EL (cell line): ENCODE measurements at regions not wholly inside any gene's neighbourhood (a gene's known extent, or its start where the extent isn't known, plus 50 kb on each side); places are given as distances from the start of the nearest gene placed in this dataset.

Source experiments
- DNase-seq: peaks from one replicate; pipeline ENCODE4 v3.0.0-alpha.2; 2016

DNA sequence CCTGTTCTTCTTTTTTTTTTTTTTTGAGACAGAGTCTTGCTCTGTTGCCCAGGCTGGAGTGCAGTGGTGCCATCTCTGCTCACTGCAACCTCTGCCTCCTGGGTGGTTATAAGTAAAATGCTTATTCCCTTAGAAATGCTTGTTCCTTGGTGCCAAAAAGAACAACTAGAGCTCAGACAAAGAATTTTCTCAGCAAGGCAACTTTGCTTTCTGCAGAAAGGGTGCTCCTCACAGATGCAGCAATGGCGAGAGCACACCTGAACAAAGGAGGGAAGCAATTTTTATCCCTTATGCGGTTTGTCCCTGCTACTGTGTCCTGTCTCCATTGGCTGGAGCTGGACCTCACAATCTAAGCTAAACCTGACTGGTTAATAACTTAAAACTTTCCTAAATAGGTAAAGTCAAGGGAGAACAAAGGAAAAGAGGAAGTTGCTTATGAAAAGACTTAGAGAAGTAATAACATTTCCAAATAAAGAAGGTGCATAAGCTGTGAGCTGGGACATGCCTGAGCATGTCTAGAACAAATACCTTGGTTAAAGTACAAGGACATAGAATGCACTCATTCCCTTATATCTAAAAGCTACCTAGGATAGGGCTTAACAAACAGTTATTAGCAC lies 90.0 kb upstream of the PRR5 start:
- no peak for DNase-seq

DNA sequence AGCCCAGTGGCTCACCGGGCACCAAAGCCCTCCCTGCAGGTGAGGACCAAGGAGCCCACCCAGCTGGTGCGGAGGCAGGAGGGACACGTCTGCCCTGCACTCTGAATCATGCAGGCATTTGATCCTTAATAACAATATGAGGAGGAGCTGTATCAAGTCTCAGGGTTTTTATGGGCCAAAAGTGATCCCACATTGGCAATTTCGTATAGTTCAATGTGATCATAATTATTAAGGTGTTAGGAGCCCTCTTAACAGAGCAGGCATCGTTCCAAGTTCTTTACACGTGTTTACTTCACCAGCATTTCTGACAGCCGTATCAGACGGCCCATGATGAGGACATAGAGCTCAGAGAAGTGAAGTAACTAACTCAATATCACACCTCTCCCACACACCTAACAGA lies 91.9 kb upstream of the PRR5 start:
- no peak for DNase-seq

DNA sequence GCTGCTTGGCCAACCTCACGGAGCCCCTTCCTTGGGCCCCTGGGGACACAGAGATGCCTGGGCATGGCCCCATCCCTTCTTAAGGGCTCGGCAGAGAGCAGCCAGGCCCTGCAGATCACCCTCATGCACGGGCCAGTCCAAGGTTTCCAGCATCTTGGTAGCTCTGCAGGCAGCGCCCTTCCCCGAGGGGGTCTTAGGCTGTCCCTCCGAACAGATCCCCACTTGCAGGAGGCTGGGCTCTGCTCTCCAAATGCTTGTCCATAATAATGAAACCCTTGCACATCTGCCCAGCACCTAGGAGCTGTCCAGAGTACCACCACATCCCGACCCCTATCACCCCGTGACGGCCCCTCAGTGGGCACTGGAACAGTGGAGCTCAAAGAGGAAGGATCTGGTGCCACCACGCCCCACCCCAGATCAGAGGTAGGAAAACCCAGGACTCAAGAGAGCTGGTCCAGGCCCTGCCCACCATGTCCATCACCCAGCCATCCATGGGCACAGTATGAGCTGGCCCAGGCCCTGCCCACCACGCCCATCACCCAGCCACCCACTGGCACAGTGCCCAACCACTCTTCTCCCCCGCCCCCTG lies 92.5 kb upstream of the PRR5 start:
- DNase-seq: no peak

DNA sequence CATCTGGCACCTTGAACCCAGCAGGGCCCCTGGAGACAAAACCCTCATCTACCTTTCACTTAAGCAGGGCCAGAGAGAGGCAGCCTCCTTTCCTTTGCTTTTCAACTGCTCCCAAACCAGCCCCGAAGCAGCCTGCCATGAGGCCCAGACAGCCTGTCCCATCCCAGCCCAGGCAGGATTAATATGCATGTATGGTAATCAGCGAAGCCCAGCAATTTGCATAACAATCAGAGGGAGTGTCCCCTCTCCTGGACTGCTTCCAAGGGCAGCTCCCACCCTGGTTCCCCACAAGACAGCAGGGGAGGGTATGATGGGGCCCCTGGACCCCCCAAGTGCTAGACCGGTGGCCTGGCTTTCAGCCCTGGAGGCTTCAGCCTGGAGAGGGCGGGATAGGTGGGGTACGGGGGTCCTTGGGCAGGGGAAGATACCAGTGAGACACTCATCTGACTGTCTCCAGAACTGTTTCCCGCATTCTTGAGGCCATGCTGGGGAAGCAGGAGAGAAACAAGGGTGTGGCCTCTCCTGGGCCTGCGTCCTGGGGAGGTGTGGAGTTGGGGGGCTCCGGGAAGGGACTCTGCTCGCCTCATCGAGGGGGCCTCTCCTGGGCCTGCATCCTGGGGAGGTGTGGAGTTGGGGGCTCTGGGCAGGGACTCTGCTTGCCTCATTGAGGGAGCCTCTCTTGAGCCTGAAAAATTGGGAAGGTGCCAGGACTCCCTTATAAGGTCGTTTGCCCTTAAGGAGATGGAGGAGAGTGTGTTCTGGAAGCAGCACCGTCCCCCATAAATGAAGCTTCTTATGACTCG lies 93.2 kb upstream of the PRR5 start:
- no peak for DNase-seq

DNA sequence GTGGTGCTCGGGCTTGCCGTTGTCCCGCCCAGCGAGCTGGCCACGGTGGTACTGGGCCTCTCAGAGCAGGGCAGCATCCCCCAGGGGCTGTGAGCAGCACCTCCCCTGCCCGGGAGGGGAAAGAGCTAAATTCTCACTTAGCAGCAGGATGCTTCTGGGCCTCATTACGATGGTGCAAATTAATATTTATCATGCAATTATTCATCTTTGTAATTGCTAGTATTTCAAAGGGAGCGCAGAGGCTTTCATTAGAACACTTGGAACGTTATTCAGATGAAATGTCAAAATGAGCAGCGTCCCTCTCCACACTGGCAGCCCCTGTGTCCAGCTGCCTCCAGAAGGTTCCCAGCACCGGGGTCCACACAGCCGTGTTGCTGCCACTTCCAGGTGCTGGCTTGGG lies 95.9 kb upstream of the PRR5 start:
- no peak for DNase-seq

DNA sequence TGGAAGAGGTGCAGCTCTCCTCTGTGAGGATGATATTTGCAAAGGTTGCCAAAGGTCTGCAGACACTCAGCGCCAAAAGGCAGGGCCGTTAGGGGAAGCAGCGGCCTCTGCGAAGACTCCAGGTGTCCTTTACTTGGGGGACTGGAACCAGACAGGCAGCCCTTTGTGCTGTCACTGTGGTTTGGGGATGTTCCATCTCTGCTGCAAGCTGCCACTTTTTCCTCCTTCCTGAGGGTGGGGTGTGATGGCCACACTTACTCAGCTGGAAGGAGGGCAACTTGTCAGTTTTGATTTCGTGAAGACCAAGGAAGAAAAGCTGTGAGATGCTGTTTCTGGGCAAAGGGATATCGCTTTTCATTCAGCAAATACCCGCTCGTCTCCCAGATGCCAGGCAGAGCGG lies 96.5 kb upstream of the PRR5 start:
- no peak for DNase-seq

DNA sequence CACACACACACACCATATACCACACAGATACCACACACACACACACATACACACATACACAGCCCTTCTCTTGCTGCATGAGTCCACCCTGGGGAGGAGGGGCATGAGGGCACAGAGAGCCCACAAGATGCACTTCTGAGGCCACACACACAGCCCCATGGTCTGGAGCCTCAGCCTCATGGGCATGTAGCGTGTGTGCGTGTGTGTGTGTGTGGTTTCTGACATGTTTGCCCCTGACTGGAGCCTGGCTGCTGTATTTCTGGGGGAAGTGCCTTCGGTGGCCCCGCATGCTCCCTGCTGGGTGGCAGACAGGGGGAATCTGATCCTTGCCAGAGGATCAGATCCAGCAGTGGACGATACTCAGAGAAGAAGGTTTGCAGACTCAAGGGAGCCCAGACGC lies 97.0 kb upstream of the PRR5 start:
- DNase-seq: no peak

DNA sequence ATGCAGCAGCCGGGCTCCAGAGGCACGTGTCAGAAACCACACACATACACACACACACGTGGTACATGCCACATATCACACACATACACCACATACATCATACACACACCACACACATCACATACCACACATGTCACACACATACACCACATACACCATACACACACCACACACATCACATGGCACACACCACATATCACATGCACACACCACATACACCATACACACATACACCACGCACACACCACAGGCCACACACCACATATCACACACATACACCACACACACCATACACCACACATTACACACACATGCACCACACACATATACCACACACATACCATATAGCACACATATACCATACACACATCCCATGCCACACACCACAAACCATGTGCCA lies 97.5 kb upstream of the PRR5 start:
- no peak for DNase-seq

DNA sequence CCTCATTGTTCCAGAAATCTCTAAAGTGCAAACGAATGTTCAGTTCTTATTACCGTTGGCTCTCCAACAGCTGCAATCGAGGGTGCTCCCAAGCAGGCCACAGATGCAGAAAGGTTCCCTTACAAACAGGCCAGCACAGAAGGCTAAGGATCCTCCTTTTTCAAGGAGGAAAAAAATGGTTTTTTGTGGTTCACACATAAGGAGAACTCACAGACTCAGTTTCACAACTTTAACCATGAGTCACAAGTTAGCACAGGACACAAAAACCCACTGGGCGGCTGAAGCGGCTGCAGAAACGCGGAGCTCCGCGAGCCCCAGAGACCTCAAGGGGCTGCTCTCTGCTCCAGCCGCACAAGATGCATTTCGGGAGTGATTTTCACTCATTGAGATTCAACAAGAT lies 98.2 kb upstream of the PRR5 start:
- DNase-seq: no peak

DNA sequence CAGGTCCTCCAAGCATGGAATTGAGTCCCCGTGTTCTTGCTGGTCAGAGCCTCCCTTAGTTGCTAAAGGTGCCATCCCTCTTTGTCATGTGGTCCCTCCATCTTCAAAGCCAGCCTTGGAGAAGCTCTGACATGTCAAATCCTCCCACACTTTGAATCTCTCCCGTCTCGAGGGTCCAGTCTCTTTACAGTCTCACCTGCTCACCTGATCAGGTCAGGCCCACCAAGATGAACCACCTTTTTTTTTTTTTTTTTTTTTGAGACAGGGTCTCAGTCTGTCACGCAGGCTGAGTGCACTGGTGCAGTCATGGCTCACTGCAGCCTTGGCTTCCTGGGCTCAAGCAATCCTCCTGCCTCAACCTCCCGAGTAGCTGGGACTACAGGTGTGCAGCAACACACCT lies 100.3 kb upstream of the PRR5 start:
- no peak for DNase-seq

DNA sequence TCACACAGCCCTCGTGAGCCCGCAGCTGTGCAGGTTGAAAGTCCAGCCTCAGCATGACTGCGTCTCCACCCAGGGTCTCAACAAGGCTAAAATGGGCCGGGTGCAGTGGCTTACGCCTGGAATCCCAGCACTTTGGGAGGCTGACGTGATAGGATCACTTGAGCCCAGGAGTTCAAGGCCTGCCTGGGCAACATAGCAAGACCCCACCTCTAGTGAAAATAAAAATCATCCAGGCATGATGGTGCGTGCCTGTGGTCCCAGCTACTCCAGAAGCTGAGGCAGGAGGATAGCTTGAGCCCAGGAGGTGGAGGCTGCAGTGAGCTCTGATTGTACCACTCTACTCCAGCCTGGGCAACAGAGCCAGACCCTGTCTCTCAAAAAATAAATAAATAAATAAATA lies 100.8 kb upstream of the PRR5 start:
- DNase-seq: no peak

DNA sequence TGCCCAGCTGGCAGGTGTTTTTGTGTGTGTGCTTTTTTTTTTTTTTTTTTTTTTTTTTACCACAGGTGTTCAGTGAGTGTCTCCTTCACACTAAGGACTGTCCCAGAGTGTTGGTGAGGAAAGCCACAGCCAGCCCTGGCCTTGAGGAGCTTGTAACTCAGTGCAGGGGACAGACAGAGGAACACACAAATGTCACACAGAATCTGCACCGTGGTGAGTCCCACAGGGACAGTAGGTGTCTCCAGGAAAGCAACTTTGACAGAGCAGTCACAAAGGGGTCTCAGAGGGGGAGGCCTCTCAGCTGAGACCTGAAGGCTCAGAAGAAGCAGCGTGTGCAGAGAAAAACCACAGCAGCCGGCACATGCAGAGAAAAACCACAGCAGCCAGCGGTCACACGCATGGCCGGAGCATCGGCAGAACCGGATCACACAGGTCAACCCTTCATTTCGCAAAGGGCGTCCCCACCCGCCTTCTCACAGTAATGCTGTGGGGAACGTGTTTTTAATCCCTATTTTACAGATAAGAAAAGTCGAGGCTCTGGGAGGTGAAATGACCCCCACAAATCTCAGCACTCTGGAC lies 101.7 kb upstream of the PRR5 start:
- DNase-seq: no peak

DNA sequence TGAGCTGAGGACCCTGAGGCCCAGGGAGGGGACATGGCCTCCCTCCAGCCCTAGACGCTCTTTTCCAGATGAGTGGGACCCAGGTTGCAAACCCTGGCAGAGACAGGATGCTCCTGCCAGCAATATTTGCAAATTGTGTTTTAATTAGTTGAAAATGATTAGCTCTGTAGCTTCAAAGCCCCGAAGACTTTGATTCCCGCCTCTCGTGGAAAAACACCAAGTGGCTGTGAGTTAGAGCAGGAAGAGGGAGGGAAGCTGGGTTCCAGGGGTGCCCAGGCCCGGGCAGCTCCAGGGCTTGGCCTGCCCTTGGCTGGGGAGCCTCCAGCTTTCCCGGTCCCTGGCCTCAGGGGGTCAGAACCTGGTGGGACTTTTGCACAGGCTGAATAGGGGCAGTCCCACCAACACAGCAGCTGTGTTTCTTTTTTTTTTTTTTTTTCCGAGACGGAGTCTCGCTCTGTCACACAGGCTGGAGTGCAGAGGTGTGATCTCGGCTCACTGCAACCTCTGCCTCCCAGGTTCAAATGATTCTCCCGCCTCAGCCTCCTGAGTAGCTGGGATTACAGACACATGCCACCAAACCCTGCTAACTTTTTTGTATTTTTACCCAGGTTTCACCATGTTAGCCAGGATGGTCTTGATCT lies 101.6 kb upstream of the RTL6 start:
- no peak for DNase-seq

DNA sequence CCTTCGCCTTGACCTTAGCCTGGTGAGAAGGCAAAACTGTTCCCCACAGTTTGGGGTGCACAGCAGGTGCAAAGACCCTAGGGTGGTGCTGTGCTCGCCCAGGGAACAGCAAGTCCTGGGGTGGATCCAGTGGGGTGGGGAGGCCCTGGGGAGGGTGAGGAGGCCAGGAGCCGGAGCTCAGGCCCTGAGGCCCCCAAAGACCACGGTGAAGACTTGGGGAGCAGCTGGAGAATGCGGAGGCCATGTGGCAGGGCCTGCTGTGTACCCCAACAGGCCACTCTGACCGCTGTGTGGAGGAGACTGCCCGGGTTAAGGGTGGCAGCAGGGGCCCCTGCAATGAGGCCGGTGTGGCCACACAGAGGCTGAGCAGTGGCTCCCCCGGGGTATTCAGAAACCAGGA lies 101.1 kb upstream of the RTL6 start:
- DNase-seq: no peak

DNA sequence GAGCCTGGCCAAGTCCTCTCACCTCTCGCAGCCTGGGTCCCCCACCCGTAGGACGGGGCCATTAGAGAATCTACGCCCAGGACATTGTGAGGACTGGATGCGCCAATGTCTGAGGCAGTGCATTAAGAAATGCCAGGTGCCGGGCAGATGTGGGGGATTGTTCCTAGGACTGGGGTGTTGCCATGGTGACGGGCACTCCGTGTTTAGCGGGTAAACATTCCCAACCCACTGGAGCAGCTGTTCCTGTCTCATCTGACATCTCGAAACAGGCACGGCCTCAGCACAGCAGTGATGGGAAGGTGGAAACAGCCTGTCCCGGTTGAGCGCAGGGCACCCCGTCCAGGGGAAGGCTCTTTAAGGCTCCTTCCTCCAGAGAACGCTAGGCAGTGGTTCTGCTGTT lies 99.6 kb upstream of the RTL6 start:
- DNase-seq: peak; percentile 10

DNA sequence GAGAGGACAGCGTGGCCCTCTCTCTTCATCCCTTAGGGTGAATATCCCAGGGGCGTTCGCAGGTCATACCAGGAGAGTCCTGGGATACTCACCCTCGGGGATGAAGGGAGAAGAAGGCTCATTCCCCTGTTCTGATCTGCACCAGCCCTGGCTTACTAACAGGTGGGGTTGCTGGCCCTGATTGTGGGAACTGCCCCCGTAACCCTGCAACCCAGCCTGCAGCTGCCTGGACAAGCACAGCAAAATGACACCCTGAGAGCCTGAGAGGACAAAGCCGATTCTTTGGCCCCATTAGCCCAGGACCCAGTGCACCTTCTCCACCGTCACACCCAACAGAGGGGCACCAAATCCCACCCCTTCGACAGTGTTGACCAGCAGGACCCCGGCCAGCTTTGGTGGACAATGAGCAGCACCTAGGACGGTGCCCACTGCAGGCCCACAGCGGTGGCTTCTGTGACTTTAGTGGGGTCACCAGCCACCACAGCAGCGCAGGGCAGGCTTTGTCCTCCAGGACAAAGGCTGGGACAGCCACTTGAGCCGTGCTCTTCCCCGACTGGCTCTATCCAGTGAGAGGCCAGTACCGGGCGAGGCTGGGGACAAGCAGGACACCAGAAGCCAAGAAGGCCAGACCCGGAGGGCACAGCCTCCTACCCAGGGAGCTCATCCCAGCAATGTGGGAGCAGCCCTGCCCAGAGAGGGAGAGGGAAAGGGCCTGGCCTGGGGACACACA lies 98.5 kb upstream of the RTL6 start:
- no peak for DNase-seq

DNA sequence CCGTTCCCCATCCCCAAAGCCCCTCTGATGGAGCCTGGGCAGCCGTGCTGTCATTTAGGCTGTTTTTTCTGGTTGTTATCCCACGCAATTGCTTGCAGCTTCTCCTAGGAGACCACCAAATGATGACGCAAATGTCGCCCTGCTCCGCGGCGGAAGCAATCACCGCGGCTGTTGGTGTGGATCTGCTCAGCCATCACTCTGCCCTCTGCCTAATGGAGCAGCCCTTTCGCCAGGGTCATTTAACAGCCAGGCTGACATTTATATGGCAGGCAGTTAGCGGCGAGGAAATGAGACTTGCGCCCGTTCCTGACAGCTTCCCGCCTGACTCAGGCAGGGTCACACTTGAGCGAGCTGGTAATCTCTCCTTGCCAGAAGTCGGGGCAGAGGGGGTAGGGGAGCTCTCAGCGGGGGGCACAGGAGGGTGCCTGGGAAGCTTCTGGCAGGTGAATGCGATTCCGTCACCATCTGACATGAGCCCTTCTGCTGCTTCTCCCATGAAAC lies 97.9 kb upstream of the RTL6 start:
- no peak for DNase-seq

DNA sequence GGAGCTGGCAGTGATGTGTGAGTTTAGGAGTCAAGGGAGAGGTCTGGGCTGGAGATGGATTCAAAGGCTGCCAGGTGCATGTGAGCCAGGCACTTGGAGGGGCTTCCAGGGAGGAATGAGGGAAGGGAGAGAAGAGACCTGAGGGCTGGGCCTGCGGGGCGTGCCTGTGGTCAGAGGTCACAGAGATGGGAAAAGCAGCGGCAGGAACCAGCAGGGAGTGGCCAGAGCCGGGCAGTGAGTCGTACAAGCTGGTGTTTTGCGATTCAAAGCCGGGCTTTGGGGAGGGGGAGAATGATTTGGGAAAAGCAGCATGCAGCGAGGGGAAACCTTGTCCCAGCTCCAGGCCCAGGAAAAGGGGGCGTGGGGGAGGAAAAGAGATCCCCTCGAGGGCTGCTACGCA lies 96.9 kb upstream of the RTL6 start:
- DNase-seq: no peak

DNA sequence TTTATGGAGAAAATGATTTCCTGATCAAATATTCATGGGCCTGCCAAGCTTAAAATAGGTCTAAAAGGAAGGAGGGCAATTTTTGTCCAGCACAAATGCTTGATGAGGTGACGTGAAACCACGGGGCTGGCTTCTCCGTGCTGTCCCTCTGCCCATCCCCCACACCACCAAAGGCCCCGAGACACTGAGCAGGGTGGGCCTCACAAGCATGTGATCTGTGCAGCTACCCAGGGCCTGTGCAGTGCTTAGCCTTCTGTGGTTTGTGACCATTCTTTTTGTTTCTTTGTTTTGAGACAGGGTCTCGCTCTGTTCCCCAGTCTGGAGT lies 94.8 kb upstream of the RTL6 start:
- DNase-seq: no peak

DNA sequence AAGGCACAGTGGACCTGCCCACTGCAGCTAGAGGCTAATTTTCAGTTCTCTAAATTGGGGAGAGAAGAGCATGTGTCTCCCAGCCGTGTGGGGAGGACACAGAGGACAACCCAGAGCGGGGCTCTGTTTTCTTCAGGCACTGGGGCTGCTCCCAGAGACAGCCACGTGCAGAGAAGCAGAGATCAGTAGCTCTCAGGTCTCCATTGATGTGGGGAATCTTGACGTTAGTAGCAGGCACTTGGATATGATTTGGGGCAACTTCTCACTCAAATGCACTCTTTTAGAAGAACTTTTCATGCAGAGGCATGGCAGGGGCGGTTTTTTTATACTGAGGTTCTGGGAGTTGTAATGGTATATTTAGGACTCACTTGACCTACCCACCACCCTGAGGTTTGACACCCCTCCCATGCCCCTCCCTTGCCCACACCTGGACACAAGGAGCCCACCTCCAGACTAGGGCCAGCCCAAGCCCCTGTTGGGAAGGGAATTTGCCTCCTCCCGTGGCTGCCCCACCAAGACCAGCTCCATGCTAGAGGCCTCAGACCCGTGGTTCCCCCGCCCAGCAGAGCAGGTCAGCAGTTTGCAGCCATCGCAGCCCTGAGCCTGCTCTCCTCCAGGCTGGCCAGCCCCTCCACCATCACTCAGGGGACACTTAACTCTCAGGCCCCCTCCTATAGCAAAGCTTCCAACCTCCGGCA lies 94.2 kb upstream of the RTL6 start:
- no peak for DNase-seq

DNA sequence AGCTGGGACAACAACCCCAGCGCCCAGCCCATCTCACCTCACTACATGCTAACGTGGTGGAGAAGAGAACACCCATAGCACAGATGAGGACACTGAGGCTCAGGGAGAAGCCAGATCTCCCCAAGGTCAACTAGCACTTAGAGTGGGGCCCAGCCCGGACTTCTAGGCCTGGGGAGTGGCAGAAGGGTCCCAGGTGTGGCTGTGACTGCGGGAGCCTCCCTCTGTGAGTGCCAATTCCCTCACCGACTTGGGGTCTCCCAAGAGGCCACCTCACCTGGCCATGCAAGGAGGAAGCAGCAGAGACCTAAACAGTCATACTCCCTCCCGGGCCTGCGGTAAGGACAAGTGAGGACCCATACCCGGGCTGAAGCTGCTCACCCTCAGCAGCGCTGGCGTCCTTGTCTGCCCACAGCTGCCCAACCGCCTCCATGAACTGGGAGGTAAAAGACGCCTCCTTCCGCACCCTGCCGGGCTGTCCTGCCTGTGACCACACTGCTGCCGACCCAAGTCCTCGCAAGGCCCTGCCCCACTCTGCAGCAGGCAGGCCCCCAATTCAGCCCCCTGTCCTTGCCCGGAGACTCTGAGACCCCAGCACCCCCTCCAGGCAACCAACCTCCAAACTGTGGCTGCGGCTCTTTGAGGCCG lies 93.2 kb upstream of the RTL6 start:
- DNase-seq: no peak

DNA sequence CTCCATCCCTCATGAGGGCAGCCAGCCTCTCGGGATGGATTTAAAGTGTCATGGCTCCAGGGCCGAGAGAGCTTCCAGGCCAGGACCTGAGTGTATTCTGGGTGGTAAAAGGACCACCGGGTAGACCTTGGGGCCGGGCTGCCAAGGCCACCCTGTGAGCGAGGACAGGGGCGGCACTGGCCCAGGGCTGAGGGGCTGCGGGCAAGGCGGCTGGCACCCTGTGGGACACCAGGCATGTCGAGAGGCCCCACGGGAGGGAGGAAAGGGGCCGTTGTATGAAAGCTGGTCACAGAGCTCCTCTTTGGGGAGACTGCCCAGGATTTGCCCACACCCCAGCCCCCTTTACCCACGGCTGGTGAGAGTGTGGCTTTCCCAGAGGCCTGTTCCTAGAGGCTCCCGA lies 92.3 kb upstream of the RTL6 start:
- no peak for DNase-seq
